ENCODE measurements at regions not wholly inside any gene's neighbourhood (a gene's known extent, or its start where the extent isn't known, plus 50 kb on each side); places are given as distances from the start of the nearest gene placed in this dataset.

DNA sequence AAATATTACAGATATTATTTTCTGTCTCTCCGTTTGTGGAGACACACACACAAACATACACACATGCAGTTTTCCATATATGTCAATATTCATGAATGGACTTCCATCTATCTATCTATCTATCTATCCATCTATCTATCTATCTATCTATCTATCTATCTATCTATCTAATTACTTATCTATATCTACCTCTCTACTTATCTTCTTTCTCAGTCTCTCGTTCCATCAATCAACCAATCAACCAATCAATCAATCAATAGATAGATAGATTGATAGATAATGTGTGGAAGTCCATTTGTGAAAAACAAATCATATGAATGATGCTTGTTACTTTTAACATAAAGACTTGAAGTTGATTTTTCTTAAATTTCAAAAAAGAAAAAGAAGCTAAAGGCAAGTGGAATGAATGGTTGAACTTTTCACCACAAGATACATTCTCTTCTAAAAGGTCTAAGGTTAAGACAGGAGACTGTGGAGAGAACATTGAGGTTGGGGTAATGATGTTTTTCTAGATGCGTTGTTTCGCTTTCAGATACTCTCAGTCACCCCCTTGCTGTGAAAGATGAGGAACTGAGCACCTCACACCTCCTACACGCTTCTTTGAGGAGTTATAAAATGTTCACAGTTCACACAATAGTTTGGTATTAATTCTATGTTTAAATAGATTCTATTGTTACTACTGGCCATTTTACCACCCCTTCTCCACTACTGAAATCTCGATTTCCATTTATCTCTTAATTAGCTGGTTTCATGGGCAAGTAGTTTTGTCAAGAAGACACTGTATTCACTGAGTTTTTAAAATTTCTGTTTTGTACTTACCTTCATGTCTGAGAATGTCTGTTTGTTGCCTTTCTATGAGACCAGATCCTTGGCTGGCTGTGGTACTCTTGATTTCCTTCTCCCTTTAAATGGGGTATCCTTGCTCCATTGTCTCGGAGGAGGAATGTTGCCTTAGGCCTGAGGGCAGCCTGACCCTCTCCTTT lies 114.1 kb downstream of the EMX2 start:
- intact Hi-C loops (cut with DNase I; ENCODE audit: low total_unique reads) = no loop called here
- Histone ChIP-seq H3K4me3 (no peak overlapping the region), H3K4me1 (no peaks in the 10 kb centered on the region), H3K9me3 (peaks cover 0 to 25% of the 10 kb centered on the region in 2 donors), H3K27ac (no peak overlapping the region), H3K27me3 (no peaks in the 10 kb centered on the region), H3K36me3 (no peaks in the 10 kb centered on the region)
- TF ChIP-seq POLR2A (IDR thresholded peaks at IDR 0.05) (no peak), POLR2AphosphoS5 (IDR thresholded peaks at IDR 0.05) (no peak)
- TF ChIP-seq, protein P1, sequence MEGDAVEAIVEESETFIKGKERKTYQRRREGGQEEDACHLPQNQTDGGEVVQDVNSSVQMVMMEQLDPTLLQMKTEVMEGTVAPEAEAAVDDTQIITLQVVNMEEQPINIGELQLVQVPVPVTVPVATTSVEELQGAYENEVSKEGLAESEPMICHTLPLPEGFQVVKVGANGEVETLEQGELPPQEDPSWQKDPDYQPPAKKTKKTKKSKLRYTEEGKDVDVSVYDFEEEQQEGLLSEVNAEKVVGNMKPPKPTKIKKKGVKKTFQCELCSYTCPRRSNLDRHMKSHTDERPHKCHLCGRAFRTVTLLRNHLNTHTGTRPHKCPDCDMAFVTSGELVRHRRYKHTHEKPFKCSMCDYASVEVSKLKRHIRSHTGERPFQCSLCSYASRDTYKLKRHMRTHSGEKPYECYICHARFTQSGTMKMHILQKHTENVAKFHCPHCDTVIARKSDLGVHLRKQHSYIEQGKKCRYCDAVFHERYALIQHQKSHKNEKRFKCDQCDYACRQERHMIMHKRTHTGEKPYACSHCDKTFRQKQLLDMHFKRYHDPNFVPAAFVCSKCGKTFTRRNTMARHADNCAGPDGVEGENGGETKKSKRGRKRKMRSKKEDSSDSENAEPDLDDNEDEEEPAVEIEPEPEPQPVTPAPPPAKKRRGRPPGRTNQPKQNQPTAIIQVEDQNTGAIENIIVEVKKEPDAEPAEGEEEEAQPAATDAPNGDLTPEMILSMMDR (IDR thresholded peaks at IDR 0.05) = no peak
- no peak for DNase-seq (ENCODE audit: low spot score in 2 of 2)

DNA sequence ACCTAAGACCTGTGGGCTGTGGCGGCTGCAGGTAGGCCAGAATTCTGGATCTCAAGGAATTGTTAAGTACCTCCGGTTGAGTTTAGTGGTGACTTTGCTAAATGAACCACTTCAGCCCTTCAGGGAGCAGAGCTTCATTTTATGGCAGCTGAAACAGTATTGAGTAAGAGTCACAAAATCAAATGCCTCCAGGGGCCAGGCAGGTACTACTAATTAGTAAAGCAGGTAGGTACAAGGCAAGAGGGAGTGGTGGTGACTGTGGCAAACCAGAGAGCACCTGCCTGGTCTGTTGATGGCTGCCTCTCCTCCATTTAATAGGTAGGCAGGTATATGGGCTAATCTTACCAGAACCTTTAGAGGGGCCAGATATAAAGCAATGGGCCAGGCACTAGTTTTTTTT lies 118.8 kb downstream of the EMX2 start:
- intact Hi-C loops (cut with DNase I; ENCODE audit: low total_unique reads) = no loop called here
- no peak for DNase-seq (ENCODE audit: low spot score in 2 of 2)
- Histone ChIP-seq H3K9me3 (no peaks in the 10 kb centered on the region), H3K27me3 (no peaks in the 10 kb centered on the region), H3K36me3 (no peaks in the 10 kb centered on the region), H3K4me3 (no peak overlapping the region), H3K4me1 (no peaks in the 10 kb centered on the region), H3K27ac (no peak overlapping the region)
- no peak for TF ChIP-seq POLR2AphosphoS5 (IDR thresholded peaks at IDR 0.05)
- TF ChIP-seq, protein P1 (IDR thresholded peaks at IDR 0.05) = no peak
- TF ChIP-seq POLR2A (IDR thresholded peaks at IDR 0.05) = no peak

DNA sequence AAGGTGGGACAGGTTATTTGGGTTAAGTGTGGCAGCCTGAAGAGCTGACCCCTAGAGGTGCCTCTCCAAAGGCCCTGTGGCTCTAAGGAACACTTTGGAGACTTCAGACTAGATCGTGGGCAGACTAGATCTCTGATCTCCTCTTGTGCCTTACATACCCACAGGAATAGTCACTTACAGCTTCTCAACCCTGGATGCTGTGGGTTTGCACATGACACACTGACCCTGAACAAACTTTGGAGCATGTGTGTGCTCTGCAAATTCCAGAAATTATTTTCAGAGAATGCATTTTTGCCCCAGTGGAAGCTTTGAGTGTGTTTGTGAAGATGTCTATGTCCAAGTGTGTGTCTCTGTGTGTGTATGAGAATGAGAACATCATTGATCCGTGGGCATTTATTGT lies 119.6 kb downstream of the EMX2 start:
- no peaks in the 10 kb centered on the region for H3K36me3 ChIP-seq
- H3K4me1 ChIP-seq = no peaks in the 10 kb centered on the region
- TF ChIP-seq, protein P1 (IDR thresholded peaks at IDR 0.05) = no peak
- no peak for TF ChIP-seq POLR2A (IDR thresholded peaks at IDR 0.05)
- no peak for TF ChIP-seq POLR2AphosphoS5 (IDR thresholded peaks at IDR 0.05)
- no peak overlapping the region for H3K27ac ChIP-seq
- no peak overlapping the region for H3K4me3 ChIP-seq
- intact Hi-C loops (cut with DNase I; ENCODE audit: low total_unique reads) = no loop called here
- no peak for DNase-seq (ENCODE audit: low spot score in 2 of 2)
- H3K27me3 ChIP-seq = no peaks in the 10 kb centered on the region
- no peaks in the 10 kb centered on the region for H3K9me3 ChIP-seq

- Histone ChIP-seq H3K27ac (no peak overlapping the region), H3K27me3 (no peaks in the 10 kb centered on the region), H3K36me3 (no peaks in the 10 kb centered on the region), H3K4me1 (no peaks in the 10 kb centered on the region), H3K4me3 (no peak overlapping the region), H3K9me3 (no peaks in the 10 kb centered on the region)
- intact Hi-C loops (cut with DNase I; ENCODE audit: low total_unique reads) = no loop called here
- DNase-seq (ENCODE audit: low spot score in 2 of 2) = no peak
- TF ChIP-seq POLR2AphosphoS5 (IDR thresholded peaks at IDR 0.05) (no peak), POLR2A (IDR thresholded peaks at IDR 0.05) (no peak)
- TF ChIP-seq, protein P1 (IDR thresholded peaks at IDR 0.05) = no peak
Measured at GRCh38 chr10:117662751-117663540, 120.4 kb downstream of the EMX2 start.

- Histone ChIP-seq H3K27me3 (no peaks in the 10 kb centered on the region), H3K36me3 (no peaks in the 10 kb centered on the region), H3K27ac (no peak overlapping the region), H3K4me3 (no peak overlapping the region), H3K9me3 (no peaks in the 10 kb centered on the region), H3K4me1 (no peaks in the 10 kb centered on the region)
- TF ChIP-seq, protein P1 (IDR thresholded peaks at IDR 0.05) = no peak
- TF ChIP-seq POLR2A (IDR thresholded peaks at IDR 0.05) (no peak), POLR2AphosphoS5 (IDR thresholded peaks at IDR 0.05) (no peak)
- no peak for DNase-seq (ENCODE audit: low spot score in 2 of 2)
- intact Hi-C loops (cut with DNase I; ENCODE audit: low total_unique reads) = no loop called here
Measured at GRCh38 chr10:117663750-117664149, 121.2 kb downstream of the EMX2 start.
